HEK293 (cell line): ENCODE measurements at regions not wholly inside any gene's neighbourhood (a gene's known extent, or its start where the extent isn't known, plus 50 kb on each side); places are given as distances from the start of the nearest gene placed in this dataset.

ENCODE experiments used
- GLI2 ChIP-seq: fragments of 450-650 bp; formaldehyde crosslinking; IDR thresholded peaks from 2 replicates; pipeline ENCODE4; 2017; ENCODE audit warnings: missing biosample characterization, missing genetic modification characterization, low read depth, borderline replicate concordance
- IKZF3 ChIP-seq: fragments of 450-650 bp; IDR thresholded peaks from 2 replicates; pipeline ENCODE4 v1.5.0; 2018; ENCODE audit warnings: missing biosample characterization, mild to moderate bottlenecking, missing genetic modification characterization, moderate library complexity
- ZNF175 ChIP-seq: fragments of 450-650 bp; formaldehyde crosslinking; IDR thresholded peaks from 2 replicates; pipeline ENCODE4 v1.5.1; 2016; ENCODE audit warnings: missing biosample characterization, missing genetic modification characterization
- ZNF221 ChIP-seq: fragments of 450-650 bp; formaldehyde crosslinking; IDR thresholded peaks from 2 replicates; pipeline ENCODE4 v1.5.1; 2017; ENCODE audit warnings: missing biosample characterization, missing genetic modification characterization, borderline replicate concordance
- ZNF354C ChIP-seq: fragments of 450-650 bp; formaldehyde crosslinking; IDR thresholded peaks from 2 replicates; pipeline ENCODE4 v1.5.1; 2016; ENCODE audit warnings: missing biosample characterization, missing genetic modification characterization, low read depth, borderline replicate concordance
- ZNF366 ChIP-seq: fragments of 450-650 bp; formaldehyde crosslinking; conservative IDR thresholded peaks from 2 replicates; pipeline ENCODE4 v1.5.1; 2016; ENCODE audit warnings: missing biosample characterization, missing genetic modification characterization
- ZNF510 ChIP-seq: fragments of 450-650 bp; formaldehyde crosslinking; IDR thresholded peaks from 2 replicates; pipeline ENCODE4 v1.5.1; 2018; ENCODE audit warnings: mild to moderate bottlenecking, missing genetic modification characterization, missing biosample characterization; ENCODE audit not compliant: insufficient replicate concordance
- ZNF664 ChIP-seq: fragments of 450-650 bp; formaldehyde crosslinking; IDR thresholded peaks from 2 replicates; pipeline ENCODE4 v1.5.1; 2016; ENCODE audit warnings: missing biosample characterization, missing genetic modification characterization
- TF ChIP-seq, protein P1 (sequence below): fragments of 450-650 bp; formaldehyde crosslinking; IDR thresholded peaks from 2 replicates; pipeline ENCODE4 v1.5.1; 2017; ENCODE audit warnings: missing biosample characterization, missing genetic modification characterization
- TF ChIP-seq, protein P2 (sequence below): fragments of 450-650 bp; formaldehyde crosslinking; IDR thresholded peaks from 2 replicates; pipeline ENCODE4 v1.5.1; 2016; ENCODE audit warnings: missing biosample characterization, missing genetic modification characterization
- TF ChIP-seq, protein P3 (sequence below): fragments of 450-650 bp; formaldehyde crosslinking; IDR thresholded peaks from 2 replicates; pipeline ENCODE4 v1.5.1; 2016; ENCODE audit warnings: missing biosample characterization, missing genetic modification characterization, borderline replicate concordance

GRCh38 chr5:3347741-3348140, 247.9 kb upstream of the IRX1 start:
- TF ChIP-seq ZNF664 (no peak), ZNF510 (tag by site-specific recombination) (no peak), GLI2 (tag by site-specific recombination) (no peak), ZNF221 (tag by site-specific recombination) (no peak), IKZF3 (tag by site-specific recombination) (no peak), ZNF354C (tag by site-specific recombination) (no peak), ZNF366 (no peak), ZNF175 (no peak)
- TF ChIP-seq, protein P1, sequence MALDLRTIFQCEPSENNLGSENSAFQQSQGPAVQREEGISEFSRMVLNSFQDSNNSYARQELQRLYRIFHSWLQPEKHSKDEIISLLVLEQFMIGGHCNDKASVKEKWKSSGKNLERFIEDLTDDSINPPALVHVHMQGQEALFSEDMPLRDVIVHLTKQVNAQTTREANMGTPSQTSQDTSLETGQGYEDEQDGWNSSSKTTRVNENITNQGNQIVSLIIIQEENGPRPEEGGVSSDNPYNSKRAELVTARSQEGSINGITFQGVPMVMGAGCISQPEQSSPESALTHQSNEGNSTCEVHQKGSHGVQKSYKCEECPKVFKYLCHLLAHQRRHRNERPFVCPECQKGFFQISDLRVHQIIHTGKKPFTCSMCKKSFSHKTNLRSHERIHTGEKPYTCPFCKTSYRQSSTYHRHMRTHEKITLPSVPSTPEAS (tag by site-specific recombination) = no peak
- TF ChIP-seq, protein P2, sequence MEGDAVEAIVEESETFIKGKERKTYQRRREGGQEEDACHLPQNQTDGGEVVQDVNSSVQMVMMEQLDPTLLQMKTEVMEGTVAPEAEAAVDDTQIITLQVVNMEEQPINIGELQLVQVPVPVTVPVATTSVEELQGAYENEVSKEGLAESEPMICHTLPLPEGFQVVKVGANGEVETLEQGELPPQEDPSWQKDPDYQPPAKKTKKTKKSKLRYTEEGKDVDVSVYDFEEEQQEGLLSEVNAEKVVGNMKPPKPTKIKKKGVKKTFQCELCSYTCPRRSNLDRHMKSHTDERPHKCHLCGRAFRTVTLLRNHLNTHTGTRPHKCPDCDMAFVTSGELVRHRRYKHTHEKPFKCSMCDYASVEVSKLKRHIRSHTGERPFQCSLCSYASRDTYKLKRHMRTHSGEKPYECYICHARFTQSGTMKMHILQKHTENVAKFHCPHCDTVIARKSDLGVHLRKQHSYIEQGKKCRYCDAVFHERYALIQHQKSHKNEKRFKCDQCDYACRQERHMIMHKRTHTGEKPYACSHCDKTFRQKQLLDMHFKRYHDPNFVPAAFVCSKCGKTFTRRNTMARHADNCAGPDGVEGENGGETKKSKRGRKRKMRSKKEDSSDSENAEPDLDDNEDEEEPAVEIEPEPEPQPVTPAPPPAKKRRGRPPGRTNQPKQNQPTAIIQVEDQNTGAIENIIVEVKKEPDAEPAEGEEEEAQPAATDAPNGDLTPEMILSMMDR (tag by site-specific recombination) = no peak
- TF ChIP-seq, protein P3, sequence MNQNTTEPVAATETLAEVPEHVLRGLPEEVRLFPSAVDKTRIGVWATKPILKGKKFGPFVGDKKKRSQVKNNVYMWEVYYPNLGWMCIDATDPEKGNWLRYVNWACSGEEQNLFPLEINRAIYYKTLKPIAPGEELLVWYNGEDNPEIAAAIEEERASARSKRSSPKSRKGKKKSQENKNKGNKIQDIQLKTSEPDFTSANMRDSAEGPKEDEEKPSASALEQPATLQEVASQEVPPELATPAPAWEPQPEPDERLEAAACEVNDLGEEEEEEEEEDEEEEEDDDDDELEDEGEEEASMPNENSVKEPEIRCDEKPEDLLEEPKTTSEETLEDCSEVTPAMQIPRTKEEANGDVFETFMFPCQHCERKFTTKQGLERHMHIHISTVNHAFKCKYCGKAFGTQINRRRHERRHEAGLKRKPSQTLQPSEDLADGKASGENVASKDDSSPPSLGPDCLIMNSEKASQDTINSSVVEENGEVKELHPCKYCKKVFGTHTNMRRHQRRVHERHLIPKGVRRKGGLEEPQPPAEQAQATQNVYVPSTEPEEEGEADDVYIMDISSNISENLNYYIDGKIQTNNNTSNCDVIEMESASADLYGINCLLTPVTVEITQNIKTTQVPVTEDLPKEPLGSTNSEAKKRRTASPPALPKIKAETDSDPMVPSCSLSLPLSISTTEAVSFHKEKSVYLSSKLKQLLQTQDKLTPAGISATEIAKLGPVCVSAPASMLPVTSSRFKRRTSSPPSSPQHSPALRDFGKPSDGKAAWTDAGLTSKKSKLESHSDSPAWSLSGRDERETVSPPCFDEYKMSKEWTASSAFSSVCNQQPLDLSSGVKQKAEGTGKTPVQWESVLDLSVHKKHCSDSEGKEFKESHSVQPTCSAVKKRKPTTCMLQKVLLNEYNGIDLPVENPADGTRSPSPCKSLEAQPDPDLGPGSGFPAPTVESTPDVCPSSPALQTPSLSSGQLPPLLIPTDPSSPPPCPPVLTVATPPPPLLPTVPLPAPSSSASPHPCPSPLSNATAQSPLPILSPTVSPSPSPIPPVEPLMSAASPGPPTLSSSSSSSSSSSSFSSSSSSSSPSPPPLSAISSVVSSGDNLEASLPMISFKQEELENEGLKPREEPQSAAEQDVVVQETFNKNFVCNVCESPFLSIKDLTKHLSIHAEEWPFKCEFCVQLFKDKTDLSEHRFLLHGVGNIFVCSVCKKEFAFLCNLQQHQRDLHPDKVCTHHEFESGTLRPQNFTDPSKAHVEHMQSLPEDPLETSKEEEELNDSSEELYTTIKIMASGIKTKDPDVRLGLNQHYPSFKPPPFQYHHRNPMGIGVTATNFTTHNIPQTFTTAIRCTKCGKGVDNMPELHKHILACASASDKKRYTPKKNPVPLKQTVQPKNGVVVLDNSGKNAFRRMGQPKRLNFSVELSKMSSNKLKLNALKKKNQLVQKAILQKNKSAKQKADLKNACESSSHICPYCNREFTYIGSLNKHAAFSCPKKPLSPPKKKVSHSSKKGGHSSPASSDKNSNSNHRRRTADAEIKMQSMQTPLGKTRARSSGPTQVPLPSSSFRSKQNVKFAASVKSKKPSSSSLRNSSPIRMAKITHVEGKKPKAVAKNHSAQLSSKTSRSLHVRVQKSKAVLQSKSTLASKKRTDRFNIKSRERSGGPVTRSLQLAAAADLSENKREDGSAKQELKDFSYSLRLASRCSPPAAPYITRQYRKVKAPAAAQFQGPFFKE (tag by site-specific recombination) = no peak
